SKM-1 treated with dmso at 0.1 percent for 144 hours (cell line): ENCODE measurements at regions not wholly inside any gene's neighbourhood (a gene's known extent, or its start where the extent isn't known, plus 50 kb on each side); places are given as distances from the start of the nearest gene placed in this dataset.
"Not testable (repeated sequence)": the region's sequence is repeated elsewhere in the genome, so short reads cannot be mapped to it uniquely, and the experiment has no call there.

Source experiments
- DNase-seq: peaks from one replicate; lab custom pipeline; 2025; ENCODE audit not compliant: unreplicated experiment; lab: John Stamatoyannopoulos, UW

- DNase-seq, result no peak
These were observed 302.3 kb upstream of the G2E3 start for GRCh38 chr14:30256627-30257026.

GRCh38 chr14:30257946-30258661 is 300.9 kb upstream of the G2E3 start:
- no peak for DNase-seq

GRCh38 chr14:30260833-30261607 is 297.9 kb upstream of the G2E3 start:
- no peak for DNase-seq

DNA sequence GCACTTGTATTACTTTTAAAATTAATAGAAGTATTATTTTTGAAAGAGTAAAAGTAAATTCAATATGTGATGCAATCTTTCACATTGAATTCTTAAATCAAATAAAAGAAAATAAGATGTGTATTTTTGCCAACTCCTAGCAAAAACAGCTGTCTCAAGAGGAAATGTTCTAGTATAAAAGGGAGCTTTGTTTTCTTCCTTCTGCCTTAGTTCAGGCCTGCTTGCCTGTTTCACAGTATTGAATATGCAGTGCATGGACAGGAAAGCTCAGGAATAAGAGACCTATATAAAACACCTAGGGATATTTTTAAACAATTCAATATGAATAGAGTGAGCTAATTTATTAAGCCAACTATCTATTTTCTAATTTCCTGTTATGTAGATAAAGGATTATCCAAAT is 294.8 kb upstream of the G2E3 start:
- DNase-seq, result no peak

DNA sequence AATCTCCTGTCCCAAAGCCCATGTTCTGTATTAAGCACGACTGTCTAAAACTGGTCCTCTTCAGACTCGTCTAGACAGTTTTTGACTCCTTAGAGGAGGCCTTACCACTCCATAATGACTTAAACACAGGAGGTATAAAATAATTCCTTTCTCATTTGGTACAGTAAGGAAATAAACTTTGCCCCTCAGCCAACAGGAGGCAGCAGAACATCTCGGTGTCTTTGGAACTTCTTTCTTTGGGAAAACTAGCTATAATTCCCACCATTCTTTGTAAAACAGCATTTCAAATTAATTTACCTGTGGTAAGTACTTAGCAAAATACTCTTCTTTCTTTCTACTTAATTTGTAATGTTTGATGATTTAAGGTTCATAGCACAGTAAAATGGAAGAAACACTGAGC is 292.7 kb upstream of the G2E3 start:
- DNase-seq, result no peak

DNA sequence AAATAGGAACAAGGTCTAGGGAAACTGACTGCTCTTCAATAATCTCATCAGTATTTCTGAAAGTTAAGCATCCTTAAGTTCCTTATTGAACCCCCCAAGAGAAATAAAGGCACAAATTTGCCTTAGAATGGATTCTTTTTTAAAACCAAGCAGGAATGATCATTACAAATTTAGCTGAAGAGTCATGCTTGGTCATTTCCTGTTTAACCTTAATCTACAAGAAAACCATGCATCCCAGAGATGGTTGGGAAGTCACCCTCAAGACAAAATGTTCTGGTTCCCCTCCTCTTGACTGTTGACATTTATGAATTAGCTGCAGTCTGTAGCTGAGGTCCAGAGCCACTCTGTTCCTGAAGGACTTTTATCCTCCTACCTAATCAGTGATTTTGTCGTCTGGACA is 291.8 kb upstream of the G2E3 start:
- DNase-seq, result no peak

- DNase-seq, result peak; percentile 31
These were observed 288.5 kb upstream of the G2E3 start for GRCh38 chr14:30270200-30271161.

- DNase-seq, result no peak
These were observed 287.1 kb upstream of the G2E3 start for GRCh38 chr14:30271811-30272323.

DNA sequence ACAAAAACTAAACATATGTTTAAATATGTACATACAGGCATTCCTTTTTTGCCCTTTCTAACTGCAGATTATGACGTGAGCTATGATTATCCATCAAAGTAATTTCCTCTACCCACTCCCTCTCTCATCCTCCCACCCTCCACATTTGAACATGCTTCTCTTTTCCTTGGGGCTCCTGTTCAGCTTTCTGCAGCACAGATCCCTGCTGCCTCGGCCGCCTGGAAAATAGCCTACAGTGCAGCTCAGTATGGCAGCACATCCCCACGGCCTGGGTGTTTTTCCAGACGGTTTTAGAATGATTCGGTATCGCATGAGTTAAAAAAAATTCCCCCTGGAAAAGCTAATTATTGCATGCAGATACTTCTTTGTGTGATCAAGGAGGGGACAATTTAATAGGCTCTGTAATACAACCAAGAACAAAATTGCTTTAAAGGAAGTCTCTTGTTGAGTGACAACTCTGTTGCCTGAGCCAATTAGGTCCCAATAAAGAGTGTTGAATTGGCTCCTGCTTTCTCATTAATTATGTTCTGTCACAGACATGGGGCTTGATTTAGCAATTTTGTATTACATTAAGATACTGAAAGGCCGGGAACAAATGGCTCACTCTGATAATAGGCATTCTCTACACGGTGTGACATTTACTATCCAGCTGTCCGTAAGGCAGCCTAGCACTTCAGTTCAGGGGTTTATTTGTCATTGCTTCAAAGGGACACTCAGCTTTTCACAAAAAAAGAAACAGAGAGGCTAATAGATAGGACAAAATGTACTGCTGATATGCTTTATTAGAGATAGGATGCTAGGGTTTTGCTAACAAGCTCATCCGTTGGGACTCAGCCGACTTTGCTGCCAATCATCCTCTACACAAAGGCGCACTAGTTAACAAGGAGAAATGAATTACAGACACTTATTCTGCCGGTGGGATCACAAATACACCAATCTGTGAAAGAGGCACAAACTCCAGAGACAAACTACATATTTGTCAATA is 285.8 kb upstream of the G2E3 start:
- no peak for DNase-seq

GRCh38 chr14:30275604-30276003 is 283.4 kb upstream of the G2E3 start:
- no peak for DNase-seq

- DNase-seq, result no peak
These were observed 281.7 kb upstream of the G2E3 start for GRCh38 chr14:30277268-30277667.

DNA sequence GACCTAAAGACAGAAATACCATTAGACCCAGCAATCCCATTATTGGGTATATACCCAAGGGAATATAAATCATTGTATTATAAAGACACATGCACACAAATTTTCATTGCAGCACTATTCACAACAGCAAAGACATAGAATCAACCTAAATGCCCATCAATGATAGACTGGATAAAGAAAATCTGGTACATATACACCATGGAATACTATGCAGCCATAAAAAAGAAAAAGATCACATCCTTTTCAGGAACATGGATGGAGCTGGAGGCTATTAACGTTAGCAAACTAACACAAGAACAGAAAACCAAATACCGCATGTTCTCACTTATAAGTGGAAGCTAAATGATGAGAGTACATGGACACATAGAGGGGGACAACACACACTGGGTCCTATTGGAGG is 280.1 kb upstream of the G2E3 start:
- not testable (repeated sequence) for DNase-seq

DNA sequence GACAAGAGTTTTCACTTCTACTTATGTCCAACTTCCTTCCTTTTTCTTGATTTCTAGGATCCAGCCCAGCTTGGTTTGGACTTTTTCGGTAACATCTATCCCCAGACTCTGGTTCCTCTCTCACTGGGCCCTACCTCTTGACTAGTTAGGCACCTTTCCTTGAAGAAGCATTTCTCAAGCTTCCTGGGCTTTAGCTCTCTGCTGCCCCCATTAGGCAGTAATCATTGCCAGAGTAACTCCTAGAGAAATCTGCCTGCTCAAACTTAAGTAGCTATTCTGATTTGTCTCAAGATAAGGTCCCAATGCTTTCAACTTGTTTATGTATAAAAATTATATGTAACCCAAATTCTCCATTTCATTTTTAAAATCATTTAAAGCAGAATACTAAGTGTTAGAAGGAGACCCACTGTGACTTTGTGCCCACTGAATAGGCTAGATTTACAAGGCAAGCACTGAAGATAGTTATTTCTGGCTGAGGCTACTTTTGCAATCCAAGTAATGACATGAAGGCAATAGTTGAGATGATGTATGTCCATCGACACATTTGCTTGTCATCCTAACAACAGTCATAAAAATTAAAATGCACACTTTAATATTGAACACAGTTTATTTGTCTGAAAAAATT is 275.0 kb upstream of the G2E3 start:
- peak; percentile 19 for DNase-seq

- no peak for DNase-seq
These were observed 274.1 kb upstream of the G2E3 start for GRCh38 chr14:30284808-30285207.

- no peak for DNase-seq
These were observed 271.1 kb upstream of the G2E3 start for GRCh38 chr14:30287579-30288445.

GRCh38 chr14:30290001-30290400 is 269.0 kb upstream of the G2E3 start:
- no peak for DNase-seq

- no peak for DNase-seq
These were observed 267.7 kb upstream of the G2E3 start for GRCh38 chr14:30291216-30291615.

DNA sequence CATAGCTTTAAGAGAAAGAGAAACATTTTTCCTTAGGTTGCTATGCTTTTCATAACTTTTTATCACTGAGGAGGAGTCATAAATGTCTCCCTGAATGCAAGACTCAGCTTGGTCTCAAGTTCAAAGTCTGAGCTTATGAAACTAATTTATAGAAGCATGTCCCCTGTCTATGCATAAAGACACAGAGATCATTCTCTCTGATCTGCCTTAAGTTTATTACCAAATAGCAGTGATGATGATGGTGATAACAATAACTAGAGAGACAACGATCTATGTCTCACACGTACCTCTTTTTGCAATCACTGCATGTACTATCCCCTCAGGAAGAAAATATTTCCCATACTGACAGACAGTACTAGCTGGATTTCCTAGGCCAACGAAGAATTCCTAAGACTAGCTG is 266.4 kb upstream of the G2E3 start:
- DNase-seq, result no peak

DNA sequence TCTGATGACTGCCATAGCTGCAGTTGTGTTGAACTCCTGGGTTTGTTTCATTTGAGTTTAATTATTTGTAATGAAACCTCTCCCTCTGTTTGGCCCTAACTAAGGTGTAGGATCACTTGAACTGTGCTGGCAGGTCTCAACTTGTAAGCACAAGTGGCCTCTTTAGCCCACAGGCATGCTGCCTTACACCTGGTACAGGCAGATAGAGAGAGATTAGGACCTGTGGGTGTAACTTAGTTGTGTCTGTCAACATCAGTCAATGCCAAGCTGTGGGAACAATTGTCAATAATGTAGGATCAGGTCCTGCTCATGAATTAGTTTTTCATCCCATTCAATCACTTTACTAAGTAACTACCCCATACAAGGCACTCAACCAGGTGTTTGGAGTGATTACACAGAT is 263.0 kb upstream of the G2E3 start:
- no peak for DNase-seq
